Peyer's patch (tissue), 4 donors: ENCODE measurements at regions not wholly inside any gene's neighbourhood (a gene's known extent, or its start where the extent isn't known, plus 50 kb on each side); places are given as distances from the start of the nearest gene placed in this dataset.

Source experiments
- DNase-seq, 3 donors: peaks; one replicate each; pipeline ENCODE4 v3.0.0-alpha.2; 2017 to 2019
- H3K27ac ChIP-seq, 4 donors: fragments of 200-600 bp; sonication (generic); one replicate each; pipeline ENCODE4 v1.5.1; 2016 to 2019
- H3K27me3 ChIP-seq, 2 donors: fragments of 200-600 bp; sonication (generic); one replicate each; pipeline ENCODE4 v1.5.1; 2019
- H3K36me3 ChIP-seq, 3 donors: fragments of 200-600 bp; sonication (generic); one replicate each; pipeline ENCODE4 v1.5.1; 2016 to 2019
- H3K4me1 ChIP-seq, 4 donors: fragments of 200-600 bp; sonication (generic); one replicate each; pipeline ENCODE4 v1.5.1; 2016 to 2019
- H3K4me3 ChIP-seq, 4 donors: fragments of 200-600 bp; sonication (generic); 1 replicate in 3 of 4; 2 replicates in 1 of 4; pipeline ENCODE4 v1.5.1; 2016 to 2019; ENCODE audit warnings: mild to moderate bottlenecking in 1 of 4
- H3K9me3 ChIP-seq, 4 donors: fragments of 200-600 bp; sonication (generic); one replicate each; pipeline ENCODE4 v1.5.1; 2016 to 2019; ENCODE audit warnings: mild to moderate bottlenecking in 1 of 4
- POLR2A ChIP-seq, 2 donors: fragments of 450-650 bp; IDR thresholded peaks; one replicate each; pipeline ENCODE4 v1.5.1; 2017; ENCODE audit warnings: antibody characterized with exemption in 2 of 2, mild to moderate bottlenecking in 2 of 2, moderate library complexity in 2 of 2
- TF ChIP-seq, protein P1 (sequence below), 6 experiments: fragments of 450-650 bp in 4 of 6; fragments of 200-600 bp in 2 of 6; sonication (generic) in 1 of 6; IDR thresholded peaks; one replicate each; pipeline ENCODE4 v1.5.1; 2017 to 2019; ENCODE audit warnings: antibody characterized with exemption in 6 of 6, mild to moderate bottlenecking in 3 of 6, moderate library complexity in 1 of 6

GRCh38 chr18:42588786-42589185, 526.7 kb downstream of the RIT2 start:
- H3K4me1 ChIP-seq: no peaks in the 10 kb centered on the region
- H3K36me3 ChIP-seq: no peaks in the 10 kb centered on the region
- H3K27ac ChIP-seq: no peak overlapping the region
- no peaks in the 10 kb centered on the region for H3K9me3 ChIP-seq
- DNase-seq: no peak
- H3K27me3 ChIP-seq: no peaks in the 10 kb centered on the region
- TF ChIP-seq, protein P1, sequence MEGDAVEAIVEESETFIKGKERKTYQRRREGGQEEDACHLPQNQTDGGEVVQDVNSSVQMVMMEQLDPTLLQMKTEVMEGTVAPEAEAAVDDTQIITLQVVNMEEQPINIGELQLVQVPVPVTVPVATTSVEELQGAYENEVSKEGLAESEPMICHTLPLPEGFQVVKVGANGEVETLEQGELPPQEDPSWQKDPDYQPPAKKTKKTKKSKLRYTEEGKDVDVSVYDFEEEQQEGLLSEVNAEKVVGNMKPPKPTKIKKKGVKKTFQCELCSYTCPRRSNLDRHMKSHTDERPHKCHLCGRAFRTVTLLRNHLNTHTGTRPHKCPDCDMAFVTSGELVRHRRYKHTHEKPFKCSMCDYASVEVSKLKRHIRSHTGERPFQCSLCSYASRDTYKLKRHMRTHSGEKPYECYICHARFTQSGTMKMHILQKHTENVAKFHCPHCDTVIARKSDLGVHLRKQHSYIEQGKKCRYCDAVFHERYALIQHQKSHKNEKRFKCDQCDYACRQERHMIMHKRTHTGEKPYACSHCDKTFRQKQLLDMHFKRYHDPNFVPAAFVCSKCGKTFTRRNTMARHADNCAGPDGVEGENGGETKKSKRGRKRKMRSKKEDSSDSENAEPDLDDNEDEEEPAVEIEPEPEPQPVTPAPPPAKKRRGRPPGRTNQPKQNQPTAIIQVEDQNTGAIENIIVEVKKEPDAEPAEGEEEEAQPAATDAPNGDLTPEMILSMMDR (IDR thresholded peaks at IDR 0.05): no peak
- TF ChIP-seq POLR2A (IDR thresholded peaks at IDR 0.05): no peak
- no peak overlapping the region for H3K4me3 ChIP-seq

- Histone ChIP-seq H3K27ac (no peak overlapping the region), H3K36me3 (no peaks in the 10 kb centered on the region), H3K4me3 (no peak overlapping the region), H3K9me3 (no peaks in the 10 kb centered on the region), H3K27me3 (no peaks in the 10 kb centered on the region), H3K4me1 (no peaks in the 10 kb centered on the region)
- no peak for DNase-seq
- TF ChIP-seq, protein P1 (IDR thresholded peaks at IDR 0.05): no peak
- no peak for TF ChIP-seq POLR2A (IDR thresholded peaks at IDR 0.05)
Observed at GRCh38 chr18:42604820-42605219, 510.7 kb downstream of the RIT2 start.

DNA sequence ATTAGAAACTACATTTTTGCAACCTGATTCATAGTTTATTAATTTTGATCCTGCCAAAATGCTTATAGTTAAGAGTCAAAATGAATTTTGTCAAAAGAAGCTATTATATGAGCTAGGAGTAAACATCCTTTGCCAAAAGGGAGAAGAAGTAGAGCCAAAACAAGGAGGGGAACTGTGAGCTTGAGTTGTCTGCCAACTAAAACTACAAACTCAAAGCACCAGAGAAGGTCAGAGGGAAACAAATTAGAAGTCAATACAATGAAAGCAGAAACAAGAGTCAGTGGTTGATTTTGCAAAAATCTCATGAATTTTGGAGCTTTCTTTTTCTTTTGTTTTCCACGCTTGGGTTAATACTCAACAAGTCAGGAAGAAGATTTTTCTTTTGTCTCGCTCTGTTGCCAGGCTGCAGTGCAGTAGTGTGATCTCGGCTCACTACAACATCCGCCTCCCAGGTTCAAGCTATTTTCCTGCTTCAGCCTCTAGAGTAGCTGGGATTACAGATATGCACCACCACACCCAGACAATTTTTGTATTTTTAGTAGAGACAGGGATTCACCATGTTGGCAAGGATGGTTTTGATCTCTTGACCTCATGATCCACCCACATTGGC, 508.5 kb downstream of the RIT2 start:
- Histone ChIP-seq H3K27me3 (no peaks in the 10 kb centered on the region), H3K36me3 (no peaks in the 10 kb centered on the region), H3K27ac (no peak overlapping the region), H3K9me3 (no peaks in the 10 kb centered on the region), H3K4me1 (no peaks in the 10 kb centered on the region), H3K4me3 (no peak overlapping the region)
- no peak for DNase-seq
- no peak for TF ChIP-seq POLR2A (IDR thresholded peaks at IDR 0.05)
- TF ChIP-seq, protein P1 (IDR thresholded peaks at IDR 0.05): no peak

- H3K4me1 ChIP-seq: no peaks in the 10 kb centered on the region
- H3K27ac ChIP-seq: no peak overlapping the region
- H3K9me3 ChIP-seq: no peaks in the 10 kb centered on the region
- no peaks in the 10 kb centered on the region for H3K36me3 ChIP-seq
- no peaks in the 10 kb centered on the region for H3K27me3 ChIP-seq
- TF ChIP-seq, protein P1 (IDR thresholded peaks at IDR 0.05): no peak
- no peak for TF ChIP-seq POLR2A (IDR thresholded peaks at IDR 0.05)
- DNase-seq: no peak
- no peak overlapping the region for H3K4me3 ChIP-seq
Observed at GRCh38 chr18:42611134-42611533, 504.4 kb downstream of the RIT2 start.

GRCh38 chr18:42614619-42615293, 500.7 kb downstream of the RIT2 start:
- H3K4me3 ChIP-seq: no peak overlapping the region
- no peak for DNase-seq
- no peaks in the 10 kb centered on the region for H3K4me1 ChIP-seq
- no peaks in the 10 kb centered on the region for H3K9me3 ChIP-seq
- H3K36me3 ChIP-seq: no peaks in the 10 kb centered on the region
- H3K27me3 ChIP-seq: no peaks in the 10 kb centered on the region
- no peak overlapping the region for H3K27ac ChIP-seq
- TF ChIP-seq POLR2A (IDR thresholded peaks at IDR 0.05): no peak
- TF ChIP-seq, protein P1 (IDR thresholded peaks at IDR 0.05): no peak
